GM12892 (cell line): ENCODE measurements at regions not wholly inside any gene's neighbourhood (a gene's known extent, or its start where the extent isn't known, plus 50 kb on each side); places are given as distances from the start of the nearest gene placed in this dataset.

ENCODE experiments used
- DNase-seq: peaks from one replicate; pipeline ENCODE4 v3.0.0; 2011; ENCODE audit not compliant: insufficient read length
- FAIRE-seq: peaks from 2 replicates; lab custom pipeline; 2011; peaks lifted over from hg19 to GRCh38; lab: Jason Lieb, UNC
- POLR2A ChIP-seq: IDR thresholded peaks from 2 replicates; pipeline ENCODE4 v1.6.1; 2011; ENCODE audit warnings: low read depth, low read length, control low read depth
- POLR2AphosphoS5 ChIP-seq: IDR thresholded peaks from 2 replicates; pipeline ENCODE4 v1.6.1; 2011; ENCODE audit warnings: low read depth, low read length, control low read depth
- TAF1 ChIP-seq: IDR thresholded peaks from 2 replicates; pipeline ENCODE4 v1.6.1; 2011; ENCODE audit warnings: low read depth, mild to moderate bottlenecking, control low read depth, low read length, borderline replicate concordance

DNA sequence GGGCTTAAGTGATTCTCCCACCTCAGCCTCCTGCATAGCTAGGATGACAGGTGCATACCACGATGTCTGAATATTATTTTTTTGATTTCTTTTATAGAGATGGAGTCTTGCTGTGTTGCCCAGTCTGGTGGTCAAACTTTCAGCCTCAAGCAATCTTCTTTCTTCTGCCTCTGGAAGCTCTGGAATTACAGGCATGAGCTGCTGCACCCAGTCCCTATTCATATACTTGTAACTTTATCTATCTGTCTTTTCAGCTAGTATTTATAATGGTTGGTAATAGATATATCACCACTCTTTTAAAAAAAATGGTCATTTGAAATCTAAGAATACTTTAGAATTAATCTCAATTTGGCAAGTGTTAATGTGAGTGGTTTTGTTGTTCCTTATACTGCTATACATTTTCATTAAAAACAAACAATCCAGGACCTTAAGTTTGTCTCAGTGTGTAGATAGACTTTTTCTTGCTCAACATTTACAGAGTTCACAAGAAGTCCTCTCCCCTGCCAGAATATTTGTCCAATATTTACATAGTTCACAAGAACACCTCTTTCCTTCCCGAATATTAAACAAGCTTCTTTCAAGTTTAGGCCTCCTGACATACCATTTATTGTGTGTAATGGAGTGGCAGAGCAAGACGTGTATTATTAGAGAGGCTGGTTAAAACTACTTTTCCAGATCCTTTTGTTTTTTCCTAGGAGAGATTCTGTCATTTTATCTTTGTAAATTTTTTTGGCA, 1197.4 kb upstream of the ADGRL3 start:
- DNase-seq: no peak
- no peak for FAIRE-seq
- no peak for TF ChIP-seq POLR2AphosphoS5
- no peak for TF ChIP-seq POLR2A
- no peak for TF ChIP-seq TAF1

DNA sequence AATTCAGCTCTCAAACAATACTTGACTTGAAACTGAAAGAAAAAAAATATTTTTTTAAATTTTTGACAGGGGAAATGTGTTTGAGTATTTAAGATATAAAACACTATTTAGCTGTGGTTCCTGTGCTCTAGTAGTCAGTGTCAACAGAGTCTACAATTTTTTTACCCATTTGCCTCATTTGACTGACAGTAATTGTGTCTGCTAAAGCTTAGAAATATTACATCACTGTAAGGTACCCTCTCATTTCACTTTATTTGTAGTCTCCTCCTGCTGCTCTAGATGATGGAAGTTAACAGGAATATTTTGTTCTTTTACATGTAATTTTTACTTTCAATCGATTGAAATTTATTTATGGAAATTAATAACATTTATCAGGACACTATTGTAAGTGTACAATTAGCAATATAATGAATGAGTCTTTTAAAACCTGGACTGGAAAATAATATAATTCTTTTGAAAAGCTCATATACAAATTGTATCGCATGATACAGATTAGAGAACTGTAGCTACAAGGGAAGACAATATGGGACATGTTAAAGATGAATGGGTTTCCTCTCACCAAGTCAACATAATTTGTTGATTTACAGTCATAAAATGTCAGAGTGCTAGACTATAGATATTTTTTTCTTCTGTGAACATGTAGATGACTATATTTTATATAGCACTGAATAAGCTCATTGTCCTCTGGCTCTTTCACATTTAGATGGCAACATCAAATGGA, 1186.5 kb upstream of the ADGRL3 start:
- TF ChIP-seq POLR2A (no peak), POLR2AphosphoS5 (no peak), TAF1 (no peak)
- no peak for DNase-seq
- no peak for FAIRE-seq

DNA sequence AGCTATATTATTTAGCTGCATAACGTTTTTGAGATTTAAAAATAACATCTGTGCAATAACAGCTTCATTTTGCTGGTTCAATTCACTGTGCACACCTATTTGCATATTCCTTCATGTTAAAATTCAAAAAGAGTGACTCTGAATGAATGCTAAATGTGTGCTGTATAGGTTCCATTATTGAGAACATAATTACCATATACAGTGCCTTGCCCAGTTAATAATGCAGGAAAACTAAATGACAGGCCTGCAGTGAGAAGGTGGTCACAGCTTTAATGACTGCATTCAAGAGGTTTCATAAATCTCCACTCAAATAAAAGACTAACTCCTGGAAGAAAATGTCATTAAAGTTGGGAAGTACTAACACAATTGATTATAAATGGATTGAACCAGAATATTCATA, 1183.2 kb upstream of the ADGRL3 start:
- TF ChIP-seq TAF1 (no peak), POLR2AphosphoS5 (no peak), POLR2A (no peak)
- DNase-seq (no peak), FAIRE-seq (no peak)

DNA sequence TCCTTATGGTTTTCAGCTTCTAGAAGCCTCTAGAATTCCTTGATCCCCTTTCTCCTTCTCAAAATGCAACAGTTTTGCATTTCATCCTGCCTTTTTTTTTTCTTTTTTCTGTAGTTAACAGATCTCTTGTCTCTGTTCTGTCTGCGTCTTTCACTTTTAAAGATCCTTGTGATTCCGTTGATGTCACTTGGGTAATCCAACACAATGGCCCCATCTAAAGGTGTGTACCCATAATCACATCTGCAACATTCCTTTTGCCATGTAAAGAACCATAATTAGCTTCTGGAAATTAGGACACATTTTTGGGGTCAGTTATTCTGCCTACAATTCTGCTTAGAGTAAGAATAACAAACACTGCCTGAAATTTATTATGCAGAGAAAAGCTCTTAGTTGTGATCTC, 1180.9 kb upstream of the ADGRL3 start:
- no peak for TF ChIP-seq POLR2A
- TF ChIP-seq POLR2AphosphoS5: no peak
- TF ChIP-seq TAF1: no peak
- FAIRE-seq: no peak

DNA sequence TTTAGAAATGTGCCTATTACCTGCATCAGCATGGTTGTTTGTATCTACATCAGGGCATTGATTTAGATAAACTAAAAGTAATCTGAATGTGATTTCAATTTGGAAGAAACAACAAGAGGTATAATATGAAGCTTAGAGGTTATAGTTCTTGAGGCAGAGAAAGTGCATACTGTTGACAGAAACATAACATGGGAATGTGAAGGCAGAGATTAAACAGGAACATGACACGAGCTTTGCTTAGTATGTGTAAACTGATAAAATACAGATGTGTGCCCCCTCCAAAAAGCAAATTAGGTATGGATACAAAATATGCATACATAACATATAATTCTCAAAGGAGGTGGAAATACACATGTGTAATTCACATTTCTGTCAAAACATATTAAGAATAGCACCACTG, 1180.2 kb upstream of the ADGRL3 start:
- no peak for TF ChIP-seq TAF1
- TF ChIP-seq POLR2AphosphoS5: no peak
- no peak for TF ChIP-seq POLR2A
- no peak for FAIRE-seq
- no peak for DNase-seq

More for the DNA sequence above, 1180.9 kb upstream of the ADGRL3 start:
- DNase-seq: no peak

- no peak for TF ChIP-seq TAF1
- TF ChIP-seq POLR2A: no peak
- TF ChIP-seq POLR2AphosphoS5: no peak
- DNase-seq (no peak), FAIRE-seq (no peak)
These were observed 1179.7 kb upstream of the ADGRL3 start for GRCh38 chr4:60020389-60020788.

DNA sequence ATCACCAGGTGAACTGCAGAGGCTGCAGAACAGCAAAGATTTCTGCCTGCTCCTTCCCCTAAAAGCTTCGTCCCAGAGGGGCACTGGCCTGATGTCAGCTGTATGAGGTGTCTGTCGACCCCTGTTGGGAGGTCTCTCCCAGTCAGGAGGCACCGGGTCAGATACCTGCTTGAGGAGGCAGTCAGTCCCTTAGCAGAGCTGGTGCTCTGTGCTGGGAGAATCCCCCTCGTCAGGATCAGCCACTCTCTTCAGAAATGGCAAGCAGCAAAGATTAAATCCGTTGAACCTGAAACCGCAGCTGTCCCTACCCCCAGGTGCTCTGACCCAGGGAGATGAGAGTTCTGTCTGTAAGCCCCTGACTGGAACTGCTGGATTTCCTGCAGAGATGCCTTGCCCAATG, 1166.3 kb upstream of the ADGRL3 start:
- DNase-seq: no peak
- FAIRE-seq: no peak
- no peak for TF ChIP-seq TAF1
- TF ChIP-seq POLR2A: no peak
- no peak for TF ChIP-seq POLR2AphosphoS5

DNA sequence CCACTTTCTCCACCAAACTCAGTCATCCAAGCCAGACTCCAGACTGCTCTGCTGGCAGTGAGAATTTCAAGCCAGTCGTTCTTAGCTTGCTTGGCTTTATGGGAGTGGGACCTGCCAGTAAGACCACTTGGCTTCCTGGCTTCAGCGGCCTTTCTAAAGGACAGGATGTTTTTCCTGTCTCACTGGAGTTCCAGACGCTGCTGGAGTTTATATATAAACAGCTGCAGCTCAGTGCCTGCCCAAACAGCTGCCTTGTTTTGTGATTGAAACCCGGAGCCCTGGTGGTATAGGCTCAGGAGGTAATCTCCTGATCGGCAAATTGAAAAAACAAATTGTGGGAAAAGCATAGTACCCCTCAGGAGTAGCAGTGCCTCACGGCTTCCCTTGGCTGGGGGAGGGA, 1165.8 kb upstream of the ADGRL3 start:
- DNase-seq: no peak
- TF ChIP-seq POLR2A (no peak), POLR2AphosphoS5 (no peak), TAF1 (no peak)
- FAIRE-seq: no peak

DNA sequence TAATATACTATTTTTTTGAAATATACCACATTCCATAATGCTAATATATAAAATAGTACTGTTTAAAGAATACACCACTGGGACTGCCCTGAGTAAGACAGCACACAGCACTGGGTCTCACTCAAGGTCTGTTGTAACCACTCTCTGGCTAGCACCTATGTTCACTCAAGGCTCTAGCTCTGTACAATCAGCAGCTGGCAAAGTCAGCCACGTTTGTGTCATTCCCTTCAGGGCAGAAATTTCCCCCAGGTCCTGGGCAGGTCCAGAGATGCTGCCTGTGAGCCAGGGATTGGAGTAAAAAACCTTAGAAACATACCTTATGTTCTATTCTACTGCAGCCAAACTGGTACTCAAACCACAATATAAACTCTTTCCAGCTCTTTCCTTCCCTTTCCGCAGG, 1160.2 kb upstream of the ADGRL3 start:
- FAIRE-seq (no peak), DNase-seq (no peak)

GRCh38 chr4:60042231-60042652, 1157.9 kb upstream of the ADGRL3 start:
- no peak for FAIRE-seq
- no peak for DNase-seq
- TF ChIP-seq POLR2AphosphoS5 (no peak), TAF1 (no peak), POLR2A (no peak)

More for the DNA sequence above, 1160.2 kb upstream of the ADGRL3 start:
- TF ChIP-seq POLR2A (no peak), TAF1 (no peak), POLR2AphosphoS5 (no peak)

DNA sequence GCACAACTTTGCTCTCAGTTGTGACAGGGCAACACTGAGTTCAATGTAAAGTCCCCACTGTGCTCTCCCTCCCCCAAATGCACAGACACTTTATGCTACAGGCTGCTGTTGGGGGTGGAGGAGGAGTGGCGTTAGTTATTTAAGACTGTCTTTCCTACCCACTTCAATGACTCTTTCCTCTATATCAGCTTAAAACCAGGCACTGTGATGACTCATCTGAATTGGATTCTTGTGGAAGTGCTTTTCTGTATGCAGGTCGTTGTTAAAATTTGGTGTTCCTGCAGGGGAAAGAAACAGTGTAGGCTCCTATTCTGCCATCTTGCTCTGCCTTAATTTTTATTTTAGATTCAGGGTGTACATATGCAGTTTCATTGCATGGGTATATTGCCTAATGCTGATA, 1157.2 kb upstream of the ADGRL3 start:
- DNase-seq (no peak), FAIRE-seq (no peak)
- TF ChIP-seq POLR2AphosphoS5: no peak
- no peak for TF ChIP-seq TAF1
- no peak for TF ChIP-seq POLR2A
